22Rv1 (cell line): ENCODE measurements at regions not wholly inside any gene's neighbourhood (a gene's known extent, or its start where the extent isn't known, plus 50 kb on each side); places are given as distances from the start of the nearest gene placed in this dataset.

ENCODE experiments used
- CTCF ChIP-seq: fragments of 450-650 bp; IDR thresholded peaks from 2 replicates; pipeline ENCODE4 v1.5.1; 2017; ENCODE audit warnings: mild to moderate bottlenecking
- ZFX ChIP-seq: fragments of 450-650 bp; IDR thresholded peaks from 2 replicates; pipeline ENCODE4 v1.6.1; 2017; ENCODE audit warnings: antibody characterized with exemption, borderline replicate concordance

- TF ChIP-seq ZFX, result no peak
- no peak for TF ChIP-seq CTCF
These were observed 320.8 kb upstream of the ZFHX3 start for GRCh38 chr16:73368715-73369114.
